ENCODE measurements at regions not wholly inside any gene's neighbourhood (a gene's known extent, or its start where the extent isn't known, plus 50 kb on each side); places are given as distances from the start of the nearest gene placed in this dataset.

GRCh38 chr6:6537488-6538260 lies 50.8 kb upstream of the LY86 start:
- no peak for ATAC-seq
- no peaks in the 10 kb centered on the region for H3K27me3 ChIP-seq
- intact Hi-C loops (cut with DNase I): no loop called here
- H3K4me3 ChIP-seq: no peak overlapping the region
- TF ChIP-seq POLR2A (IDR thresholded peaks at IDR 0.05) (no peak), CTCF (IDR thresholded peaks at IDR 0.05) (no peak)
- no peaks in the 10 kb centered on the region for H3K36me3 ChIP-seq (replicated peaks in 1 of 2; ENCODE audit: insufficient read depth in 1 of 2, low read depth in 2 of 2)
- H3K27ac ChIP-seq: no peak overlapping the region
- DNase-seq: no peak
- no peaks in the 10 kb centered on the region for H3K9me3 ChIP-seq
- WGBS, 2 donors: 55 to 67% methylated on average over 1 of the region's 1 CpG
- no peaks in the 10 kb centered on the region for H3K4me1 ChIP-seq

- no peaks in the 10 kb centered on the region for H3K36me3 ChIP-seq (replicated peaks in 1 of 2; ENCODE audit: insufficient read depth in 1 of 2, low read depth in 2 of 2)
- H3K27me3 ChIP-seq: no peaks in the 10 kb centered on the region
- 33 to 47% methylated on average over 4 of the region's 4 CpGs for WGBS, 2 donors
- H3K4me1 ChIP-seq: no peaks in the 10 kb centered on the region
- H3K4me3 ChIP-seq: no peak overlapping the region
- H3K27ac ChIP-seq: no peak overlapping the region
- H3K9me3 ChIP-seq: no peaks in the 10 kb centered on the region
- ATAC-seq (no peak), DNase-seq (no peak)
- intact Hi-C loops (cut with DNase I): no loop called here
- no peak for TF ChIP-seq CTCF (IDR thresholded peaks at IDR 0.05)
These were observed 50.3 kb upstream of the LY86 start for GRCh38 chr6:6538261-6538660.
